DMS53 treated with DMSO at 0.1 percent for 48 hours (cell line): ENCODE measurements at regions not wholly inside any gene's neighbourhood (a gene's known extent, or its start where the extent isn't known, plus 50 kb on each side); places are given as distances from the start of the nearest gene placed in this dataset.
"Not testable (repeated sequence)": the region's sequence is repeated elsewhere in the genome, so short reads cannot be mapped to it uniquely, and the experiment has no call there.

Experiments used
- DNase-seq: peaks from one replicate; lab custom pipeline; 2025; ENCODE audit not compliant: unreplicated experiment; lab: John Stamatoyannopoulos, UW

GRCh38 chr2:203585516-203585915 lies 50.4 kb upstream of the RAPH1 start:
- DNase-seq: peak; percentile 41

GRCh38 chr2:203586206-203586605 lies 51.1 kb upstream of the RAPH1 start:
- DNase-seq: no peak

- DNase-seq: no peak
Observed at GRCh38 chr2:203586696-203587095, 51.6 kb upstream of the RAPH1 start.

GRCh38 chr2:203590496-203590895 lies 55.4 kb upstream of the RAPH1 start:
- DNase-seq: no peak

GRCh38 chr2:203591642-203592041 lies 56.5 kb upstream of the RAPH1 start:
- no peak for DNase-seq

GRCh38 chr2:203592470-203592869 lies 57.4 kb upstream of the RAPH1 start:
- DNase-seq: no peak

GRCh38 chr2:203594541-203594940 lies 59.4 kb upstream of the RAPH1 start:
- no peak for DNase-seq

- peak; percentile 23 for DNase-seq
Observed at GRCh38 chr2:203596183-203596582, 61.1 kb upstream of the RAPH1 start.

- DNase-seq: no peak
Observed at GRCh38 chr2:203599509-203599908, 64.4 kb upstream of the RAPH1 start.

GRCh38 chr2:203600286-203600685 lies 65.2 kb upstream of the RAPH1 start:
- no peak for DNase-seq

- no peak for DNase-seq
Observed at GRCh38 chr2:203603456-203604389, 68.6 kb upstream of the RAPH1 start.

- DNase-seq: no peak
Observed at GRCh38 chr2:203605302-203605701, 70.2 kb upstream of the RAPH1 start.

- no peak for DNase-seq
Observed at GRCh38 chr2:203606051-203606450, 71.0 kb upstream of the RAPH1 start.

GRCh38 chr2:203610558-203610957 lies 75.5 kb upstream of the RAPH1 start:
- no peak for DNase-seq

- DNase-seq: no peak
Observed at GRCh38 chr2:203612246-203612645, 77.1 kb upstream of the RAPH1 start.

GRCh38 chr2:203619267-203619878 lies 84.3 kb upstream of the RAPH1 start:
- DNase-seq: no peak

GRCh38 chr2:203621981-203622515 lies 84.4 kb upstream of the CD28 start:
- no peak for DNase-seq

GRCh38 chr2:203623096-203623495 lies 83.3 kb upstream of the CD28 start:
- no peak for DNase-seq

- DNase-seq: peak; percentile 59
Observed at GRCh38 chr2:203623661-203624060, 82.8 kb upstream of the CD28 start.

- DNase-seq: no peak
Observed at GRCh38 chr2:203625701-203626100, 80.7 kb upstream of the CD28 start.

GRCh38 chr2:203626247-203626646 lies 80.2 kb upstream of the CD28 start:
- DNase-seq: not testable (repeated sequence)
